ELR (cell line): ENCODE measurements at regions not wholly inside any gene's neighbourhood (a gene's known extent, or its start where the extent isn't known, plus 50 kb on each side); places are given as distances from the start of the nearest gene placed in this dataset.
"Not testable (repeated sequence)": the region's sequence is repeated elsewhere in the genome, so short reads cannot be mapped to it uniquely, and the experiment has no call there.

Source experiments
- DNase-seq: peaks from one replicate; pipeline ENCODE4 v3.0.0-alpha.2; 2015; ENCODE audit warnings: low read depth

- no peak for DNase-seq
These were observed 178.4 kb downstream of the RTP5 start for GRCh38 chr2:242047963-242048362.

GRCh38 chr2:242048479-242048878 lies 178.9 kb downstream of the RTP5 start:
- no peak for DNase-seq

GRCh38 chr2:242049492-242049891 lies 180.0 kb downstream of the RTP5 start:
- not testable (repeated sequence) for DNase-seq

- DNase-seq = no peak
These were observed 181.9 kb downstream of the RTP5 start for GRCh38 chr2:242051463-242051862.

- DNase-seq = no peak
These were observed 182.9 kb downstream of the RTP5 start for GRCh38 chr2:242052421-242052820.

- no peak for DNase-seq
These were observed 184.4 kb downstream of the RTP5 start for GRCh38 chr2:242053921-242054320.

- no peak for DNase-seq
These were observed 184.9 kb downstream of the RTP5 start for GRCh38 chr2:242054406-242054805.

- DNase-seq = no peak
These were observed 185.6 kb downstream of the RTP5 start for GRCh38 chr2:242054881-242055801.

GRCh38 chr2:242056026-242056425 lies 186.5 kb downstream of the RTP5 start:
- no peak for DNase-seq

- DNase-seq = no peak
These were observed 187.3 kb downstream of the RTP5 start for GRCh38 chr2:242056785-242057184.

GRCh38 chr2:242057379-242058040 lies 188.0 kb downstream of the RTP5 start:
- no peak for DNase-seq

- DNase-seq = no peak
These were observed 188.7 kb downstream of the RTP5 start for GRCh38 chr2:242058116-242058680.

GRCh38 chr2:242059566-242059965 lies 190.0 kb downstream of the RTP5 start:
- no peak for DNase-seq

GRCh38 chr2:242060212-242060835 lies 190.8 kb downstream of the RTP5 start:
- peak; percentile 86 for DNase-seq

- DNase-seq = not testable (repeated sequence)
These were observed 192.4 kb downstream of the RTP5 start for GRCh38 chr2:242061930-242062329.

- no peak for DNase-seq
These were observed 193.9 kb downstream of the RTP5 start for GRCh38 chr2:242063436-242063835.

- DNase-seq = peak; percentile 24
These were observed 194.3 kb downstream of the RTP5 start for GRCh38 chr2:242063850-242064249.

- DNase-seq = no peak
These were observed 195.1 kb downstream of the RTP5 start for GRCh38 chr2:242064364-242065250.

- DNase-seq = no peak
These were observed 195.9 kb downstream of the RTP5 start for GRCh38 chr2:242065426-242065825.

GRCh38 chr2:242069018-242069417 lies 199.5 kb downstream of the RTP5 start:
- DNase-seq = no peak

- DNase-seq = peak; percentile 72
These were observed 200.4 kb downstream of the RTP5 start for GRCh38 chr2:242069938-242070395.
